Activated T-helper 1 cell treated with anti-CD3 and anti-CD28 coated beads, Interleukin-12 subunit alpha, Interleukin-12 subunit beta, Interleukin-2, Interleukin-4 antibody, amounts not matched to agents 30 ng/mL and 10 ng/mL and 1 ng/mL, durations not matched to agents 14 hours and 24 hours and 36 hours (primary cell): ENCODE measurements at regions not wholly inside any gene's neighbourhood (a gene's known extent, or its start where the extent isn't known, plus 50 kb on each side); places are given as distances from the start of the nearest gene placed in this dataset.

Experiments used
- DNase-seq: peaks from one replicate; pipeline ENCODE4 v3.0.0; 2021; ENCODE audit warnings: low spot score
- H3K27ac Mint-ChIP-seq: one replicate; pipeline ENCODE4 v1.8.0; 2021; ENCODE audit warnings: mild to moderate bottlenecking, mixed read lengths
- H3K27me3 Mint-ChIP-seq: one replicate; pipeline ENCODE4 v1.8.0; 2022; ENCODE audit warnings: mild to moderate bottlenecking, moderate library complexity, mixed read lengths; ENCODE audit not compliant: insufficient read depth
- H3K36me3 Mint-ChIP-seq: one replicate; pipeline ENCODE4 v1.8.0; 2021; ENCODE audit warnings: low read depth, mixed read lengths
- H3K4me1 Mint-ChIP-seq: one replicate; pipeline ENCODE4 v1.8.0; 2021; ENCODE audit warnings: low read depth, mixed read lengths
- H3K4me3 Mint-ChIP-seq: one replicate; pipeline ENCODE4 v1.8.0; 2021; ENCODE audit warnings: mild to moderate bottlenecking, moderate library complexity, mixed read lengths
- H3K9me3 Mint-ChIP-seq: one replicate; pipeline ENCODE4 v1.8.0; 2021; ENCODE audit warnings: mixed read lengths
- intact Hi-C: fragments of 100-400 bp; cut with micrococcal nuclease; formaldehyde crosslinking; loops from one replicate; pipeline ENCODE4 v1.15.1; 2024

DNA sequence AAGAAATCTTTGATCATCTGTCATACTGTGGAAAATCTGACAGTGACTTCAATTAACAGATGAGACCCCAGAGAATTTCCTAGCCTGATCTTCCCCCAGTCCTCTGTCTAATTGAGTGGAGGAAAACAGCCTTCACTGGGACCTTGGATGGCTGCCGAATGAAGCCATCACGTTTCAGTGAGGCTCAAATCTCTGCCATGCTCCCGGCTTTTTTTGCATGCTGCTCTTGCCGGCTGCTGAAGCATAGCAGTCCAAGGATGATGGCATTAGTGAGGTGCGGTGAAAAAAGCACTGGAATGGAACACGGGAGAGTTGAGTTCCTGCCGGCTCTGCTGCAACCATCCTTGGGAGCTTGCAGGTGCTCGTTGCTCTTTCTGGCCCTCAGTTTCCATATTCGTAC, 430.5 kb downstream of the SLC4A3 start:
- H3K36me3 Mint-ChIP-seq: no peaks in the 10 kb centered on the region
- H3K9me3 Mint-ChIP-seq: no peaks in the 10 kb centered on the region
- H3K4me3 Mint-ChIP-seq: no peak overlapping the region
- no peaks in the 10 kb centered on the region for H3K4me1 Mint-ChIP-seq
- DNase-seq: no peak
- intact Hi-C loops: no loop called here
- H3K27me3 Mint-ChIP-seq: no peaks in the 10 kb centered on the region
- no peak overlapping the region for H3K27ac Mint-ChIP-seq

DNA sequence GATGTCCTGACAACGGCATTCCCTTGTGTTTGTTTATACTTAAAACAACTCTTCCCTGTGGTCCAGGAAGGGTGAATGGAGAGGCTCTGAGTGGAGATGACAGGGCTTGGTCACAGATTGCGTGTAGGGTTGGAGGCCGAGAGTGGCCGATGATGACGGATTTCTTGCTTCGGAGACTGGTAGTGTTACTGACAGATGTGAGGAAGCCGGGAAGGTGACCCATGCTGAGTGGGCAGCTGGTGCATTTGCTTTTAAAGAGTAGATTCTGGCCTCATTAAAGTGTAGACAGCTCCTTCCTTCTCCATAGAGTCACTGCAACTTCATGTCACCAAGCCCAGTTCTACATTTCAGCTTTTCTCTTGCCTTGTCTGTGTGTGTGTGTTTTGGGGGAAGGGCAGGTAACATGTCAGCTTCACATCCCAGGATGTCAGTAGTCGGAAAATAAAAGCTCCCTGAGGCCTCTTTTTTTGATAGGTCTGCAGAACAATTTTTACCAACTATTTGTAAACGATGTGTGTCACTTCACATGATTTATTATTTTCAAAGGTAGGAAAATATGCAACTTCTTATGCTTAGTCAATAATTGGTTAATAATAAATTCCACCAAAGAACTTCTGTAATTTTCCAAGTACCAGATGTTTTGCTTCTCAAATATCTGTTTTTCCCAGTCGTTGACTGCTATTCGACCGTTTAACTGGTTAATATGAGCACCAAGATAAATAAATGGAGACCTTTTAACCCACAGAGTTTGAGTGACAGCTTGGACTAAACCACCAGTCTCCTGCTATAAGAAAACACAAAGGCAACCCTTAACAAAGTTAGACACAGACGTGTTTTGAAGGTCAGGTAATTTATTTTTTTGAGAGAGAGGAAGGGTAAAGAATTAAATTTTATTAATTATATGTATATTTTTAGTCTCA, 436.9 kb downstream of the SLC4A3 start:
- no peak overlapping the region for H3K27ac Mint-ChIP-seq
- no peak for DNase-seq
- intact Hi-C loops: no loop called here
- H3K27me3 Mint-ChIP-seq: no peaks in the 10 kb centered on the region
- no peaks in the 10 kb centered on the region for H3K36me3 Mint-ChIP-seq
- H3K4me1 Mint-ChIP-seq: no peaks in the 10 kb centered on the region
- no peaks in the 10 kb centered on the region for H3K9me3 Mint-ChIP-seq
- no peak overlapping the region for H3K4me3 Mint-ChIP-seq

DNA sequence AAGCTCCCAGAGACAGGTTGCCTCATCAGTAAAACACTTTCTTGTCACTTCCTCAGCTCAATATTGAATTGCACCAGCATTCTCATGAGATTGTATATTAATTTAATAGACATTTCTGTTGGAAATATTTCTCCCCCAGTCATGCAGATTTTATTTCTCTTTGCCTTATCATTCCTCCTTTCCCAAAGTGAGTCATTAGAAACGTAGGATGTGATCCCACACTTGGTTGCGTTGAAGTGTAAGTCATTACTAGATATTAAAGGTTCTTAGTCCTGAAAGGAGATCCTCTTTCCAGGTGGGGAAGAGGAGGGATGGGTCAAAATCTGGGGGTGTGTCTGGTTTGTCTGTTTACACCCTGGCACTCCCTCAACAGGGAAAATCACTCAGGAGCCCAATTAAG, 438.2 kb downstream of the SLC4A3 start:
- Mint-ChIP-seq H3K4me3 (no peak overlapping the region), H3K4me1 (no peaks in the 10 kb centered on the region), H3K36me3 (no peaks in the 10 kb centered on the region), H3K27me3 (no peaks in the 10 kb centered on the region), H3K27ac (no peak overlapping the region), H3K9me3 (no peaks in the 10 kb centered on the region)
- DNase-seq: no peak
- intact Hi-C loops: no loop called here

DNA sequence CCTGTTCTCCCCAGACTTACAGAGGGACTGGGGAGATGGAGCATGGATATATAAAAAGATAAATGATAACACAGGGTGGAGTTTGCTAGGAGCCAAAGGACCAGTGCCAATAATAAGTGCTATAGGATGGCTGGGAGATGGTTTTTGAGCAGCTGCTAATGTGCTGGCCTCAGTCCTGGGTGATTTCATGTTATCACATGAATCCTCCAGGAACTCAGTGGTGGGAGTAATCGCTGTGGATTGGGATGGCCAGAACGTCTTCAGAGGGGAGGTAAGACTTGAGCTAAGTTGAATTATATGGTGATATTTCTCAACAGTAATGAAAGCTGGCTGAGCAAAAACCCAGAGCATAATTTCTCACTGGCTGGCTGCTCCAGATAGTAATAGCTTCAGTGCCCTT, 441.4 kb downstream of the SLC4A3 start:
- Mint-ChIP-seq H3K9me3 (no peaks in the 10 kb centered on the region), H3K4me3 (no peak overlapping the region), H3K27ac (no peak overlapping the region), H3K36me3 (no peaks in the 10 kb centered on the region), H3K4me1 (no peaks in the 10 kb centered on the region), H3K27me3 (no peaks in the 10 kb centered on the region)
- intact Hi-C loops: no loop called here
- no peak for DNase-seq

DNA sequence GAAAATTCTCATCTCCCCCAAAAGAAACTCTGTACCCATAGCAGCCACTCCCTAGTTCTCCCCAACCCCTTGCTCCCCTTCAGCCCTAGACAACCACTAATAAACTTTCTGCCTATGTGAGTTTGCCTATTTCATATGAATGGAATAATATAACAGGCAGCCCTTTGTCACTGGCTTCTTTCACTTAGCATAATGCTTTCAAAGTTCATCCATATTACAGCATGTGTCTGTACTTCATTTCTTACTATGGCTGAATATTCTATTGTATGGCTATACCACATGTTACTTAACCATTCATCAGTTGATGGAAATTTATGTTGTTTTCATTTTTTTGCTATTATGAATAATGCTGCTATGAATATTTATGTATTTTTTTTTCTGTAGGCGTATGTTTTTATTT, 442.9 kb downstream of the SLC4A3 start:
- Mint-ChIP-seq H3K4me3 (no peak overlapping the region), H3K27me3 (no peaks in the 10 kb centered on the region), H3K27ac (no peak overlapping the region), H3K36me3 (no peaks in the 10 kb centered on the region), H3K4me1 (no peaks in the 10 kb centered on the region), H3K9me3 (no peaks in the 10 kb centered on the region)
- DNase-seq: no peak
- intact Hi-C loops: no loop called here

DNA sequence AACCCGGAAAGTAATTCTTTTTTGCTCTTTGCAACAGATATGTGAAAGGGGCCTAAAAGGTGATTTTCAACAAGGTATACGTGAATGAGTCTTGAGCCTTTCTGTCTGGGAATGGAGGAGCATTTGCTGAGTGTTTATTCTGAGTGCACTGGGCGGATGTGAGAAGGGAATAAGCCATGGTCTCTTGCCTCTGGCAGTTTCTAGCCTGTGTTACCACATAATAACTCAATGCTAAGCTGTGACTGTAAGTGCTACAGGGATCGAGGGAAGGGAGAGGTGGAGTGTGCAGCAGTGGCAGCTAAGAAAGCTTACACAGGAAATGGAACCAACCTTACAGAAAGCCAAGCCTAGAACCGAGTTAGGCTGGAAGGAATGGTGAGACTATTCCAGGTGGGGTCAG, 444.3 kb downstream of the SLC4A3 start:
- Mint-ChIP-seq H3K4me1 (no peaks in the 10 kb centered on the region), H3K36me3 (no peaks in the 10 kb centered on the region), H3K27ac (no peak overlapping the region), H3K27me3 (no peaks in the 10 kb centered on the region), H3K4me3 (no peak overlapping the region), H3K9me3 (no peaks in the 10 kb centered on the region)
- intact Hi-C loops: no loop called here
- DNase-seq: no peak

DNA sequence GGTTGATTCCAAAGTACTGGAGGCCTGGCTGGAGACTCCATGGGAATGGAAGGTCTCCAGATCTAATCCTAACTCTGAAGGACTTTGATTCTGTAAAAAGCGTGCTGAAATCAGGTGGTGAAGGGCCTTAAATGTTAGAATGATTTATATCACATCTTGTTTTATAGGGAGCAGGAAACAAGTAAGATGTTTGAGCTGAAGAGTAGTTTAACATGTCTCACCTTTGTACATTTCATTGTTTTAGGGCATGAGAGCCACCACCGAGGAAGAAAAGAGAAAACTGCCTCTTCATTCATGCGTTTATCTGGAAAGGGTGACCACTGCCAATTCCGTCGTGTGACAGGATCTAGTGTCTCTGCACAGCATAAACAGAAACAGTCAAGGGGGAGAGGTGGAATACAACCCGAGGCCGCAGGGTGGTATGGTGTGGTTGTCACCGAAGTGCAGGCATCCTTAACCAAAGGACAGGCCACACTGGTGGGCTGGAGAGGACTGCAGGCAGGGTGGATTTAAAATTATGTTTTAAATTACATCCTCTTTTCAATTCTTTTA, 445.3 kb downstream of the SLC4A3 start:
- Mint-ChIP-seq H3K36me3 (no peaks in the 10 kb centered on the region), H3K4me1 (no peaks in the 10 kb centered on the region), H3K27me3 (no peaks in the 10 kb centered on the region), H3K27ac (no peak overlapping the region), H3K4me3 (no peak overlapping the region), H3K9me3 (no peaks in the 10 kb centered on the region)
- DNase-seq: no peak
- intact Hi-C loops: no loop called here

DNA sequence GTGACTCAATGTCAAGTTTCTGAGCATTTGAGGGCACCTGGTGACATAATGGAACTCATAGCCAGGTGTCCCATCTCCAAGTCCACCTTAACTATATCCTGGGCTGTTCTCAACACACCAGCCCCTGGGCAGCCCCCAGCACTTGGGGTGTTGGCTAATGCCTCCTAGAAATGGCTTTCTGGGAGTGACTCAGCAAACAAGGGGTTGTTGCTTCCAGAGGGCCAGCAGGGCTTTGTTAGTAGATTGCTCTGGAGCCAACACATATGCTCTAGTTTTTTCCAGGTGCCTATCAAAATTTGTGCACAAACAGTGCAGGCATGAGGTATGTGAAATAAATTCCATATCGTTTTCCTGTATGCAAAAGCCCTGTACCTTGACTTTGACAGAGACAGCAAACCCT, 448.4 kb downstream of the SLC4A3 start:
- intact Hi-C loops: no loop called here
- DNase-seq: no peak
- no peak overlapping the region for H3K27ac Mint-ChIP-seq
- H3K9me3 Mint-ChIP-seq: no peaks in the 10 kb centered on the region
- H3K36me3 Mint-ChIP-seq: no peaks in the 10 kb centered on the region
- no peaks in the 10 kb centered on the region for H3K4me1 Mint-ChIP-seq
- H3K4me3 Mint-ChIP-seq: no peak overlapping the region
- H3K27me3 Mint-ChIP-seq: no peaks in the 10 kb centered on the region

DNA sequence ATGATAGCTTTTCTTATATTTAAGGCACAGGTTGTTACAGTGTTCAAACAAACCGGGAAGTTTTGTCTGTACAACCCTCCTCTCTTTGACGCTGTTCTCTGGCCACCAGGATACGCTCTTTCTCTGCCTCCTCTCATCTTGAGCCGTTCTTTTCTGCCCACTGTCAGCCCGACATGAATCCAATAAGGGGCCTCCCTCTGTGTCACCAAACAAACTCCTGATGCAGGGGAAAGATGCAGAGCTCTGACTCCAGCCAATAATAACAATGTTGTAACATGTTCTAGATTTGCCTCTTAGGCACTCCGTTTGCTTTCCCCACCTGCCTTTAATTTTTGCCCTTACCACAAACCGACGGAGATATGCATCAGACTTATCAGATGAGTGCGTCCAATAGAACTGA, 449.3 kb downstream of the SLC4A3 start:
- no peaks in the 10 kb centered on the region for H3K36me3 Mint-ChIP-seq
- no peak for DNase-seq
- intact Hi-C loops: no loop called here
- no peaks in the 10 kb centered on the region for H3K4me1 Mint-ChIP-seq
- H3K4me3 Mint-ChIP-seq: no peak overlapping the region
- no peak overlapping the region for H3K27ac Mint-ChIP-seq
- no peaks in the 10 kb centered on the region for H3K9me3 Mint-ChIP-seq
- no peaks in the 10 kb centered on the region for H3K27me3 Mint-ChIP-seq

DNA sequence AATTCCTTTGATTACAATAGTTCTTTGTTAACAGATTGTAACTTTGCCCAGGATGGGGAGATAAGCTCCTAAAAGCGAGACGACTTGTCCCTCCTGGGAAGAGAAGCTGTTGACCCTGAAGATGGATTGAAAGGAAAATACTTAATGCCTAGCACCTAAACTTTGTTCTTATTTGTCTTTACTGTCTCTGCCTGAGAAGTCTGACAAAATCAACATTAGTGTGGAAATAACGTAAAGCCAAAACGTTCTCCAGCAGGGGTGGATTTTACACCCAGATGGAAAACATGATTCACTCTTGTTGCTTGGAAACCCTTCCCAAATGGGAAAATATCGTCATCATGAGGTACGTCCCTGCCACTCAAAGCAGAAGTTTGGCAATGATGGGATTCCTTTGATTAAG, 450.1 kb downstream of the SLC4A3 start:
- no peak overlapping the region for H3K4me3 Mint-ChIP-seq
- no peaks in the 10 kb centered on the region for H3K36me3 Mint-ChIP-seq

DNA sequence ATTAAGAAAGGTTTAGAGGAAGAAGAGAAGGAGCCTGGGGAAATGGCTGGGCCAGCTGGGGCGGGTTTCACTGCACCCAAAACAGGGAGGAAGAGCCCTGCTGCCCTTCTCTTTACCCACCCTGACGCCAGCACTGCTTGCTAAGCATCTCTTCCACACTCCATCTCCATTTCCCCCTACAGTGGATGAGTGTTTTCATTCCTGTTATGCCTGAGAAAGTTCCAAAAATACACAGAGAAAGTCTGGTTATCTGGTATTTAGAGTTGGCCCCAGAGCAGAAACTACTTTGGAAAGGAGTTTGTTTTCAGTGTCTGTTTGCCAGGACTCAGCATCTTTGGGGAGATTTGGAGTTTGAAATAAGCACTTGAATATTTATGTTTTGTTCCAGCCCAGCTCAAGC, 451.0 kb downstream of the SLC4A3 start:
- Mint-ChIP-seq H3K27me3 (no peaks in the 10 kb centered on the region), H3K4me3 (no peak overlapping the region), H3K27ac (no peak overlapping the region), H3K4me1 (no peaks in the 10 kb centered on the region), H3K36me3 (no peaks in the 10 kb centered on the region), H3K9me3 (no peaks in the 10 kb centered on the region)
- intact Hi-C loops: no loop called here
- no peak for DNase-seq

More for the DNA sequence above, 450.1 kb downstream of the SLC4A3 start:
- DNase-seq: no peak
- no peaks in the 10 kb centered on the region for H3K27me3 Mint-ChIP-seq
- H3K4me1 Mint-ChIP-seq: no peaks in the 10 kb centered on the region
- no peaks in the 10 kb centered on the region for H3K9me3 Mint-ChIP-seq
- no peak overlapping the region for H3K27ac Mint-ChIP-seq
- intact Hi-C loops: no loop called here

DNA sequence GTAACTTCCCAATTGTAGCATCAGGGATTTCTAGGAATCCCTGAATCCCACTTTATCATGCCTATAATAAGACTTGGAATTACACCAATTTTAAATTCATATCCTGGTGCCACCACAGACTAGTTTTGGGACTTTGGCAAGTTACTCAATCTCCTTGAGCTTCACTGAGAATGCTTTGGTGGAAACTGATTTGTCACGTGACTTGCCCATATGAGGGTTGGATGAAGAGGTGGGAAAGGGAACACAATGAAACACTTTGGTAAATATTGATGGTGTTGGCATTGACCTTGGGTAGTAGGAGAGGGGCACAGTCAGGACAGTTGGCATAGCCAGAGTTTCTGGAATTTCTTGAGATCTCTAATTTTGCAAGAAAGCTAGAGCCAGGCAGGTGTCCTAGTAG, 452.2 kb downstream of the SLC4A3 start:
- Mint-ChIP-seq H3K4me1 (no peaks in the 10 kb centered on the region), H3K27ac (no peak overlapping the region), H3K36me3 (no peaks in the 10 kb centered on the region), H3K9me3 (no peaks in the 10 kb centered on the region), H3K4me3 (no peak overlapping the region), H3K27me3 (no peaks in the 10 kb centered on the region)
- no peak for DNase-seq
- intact Hi-C loops: no loop called here

DNA sequence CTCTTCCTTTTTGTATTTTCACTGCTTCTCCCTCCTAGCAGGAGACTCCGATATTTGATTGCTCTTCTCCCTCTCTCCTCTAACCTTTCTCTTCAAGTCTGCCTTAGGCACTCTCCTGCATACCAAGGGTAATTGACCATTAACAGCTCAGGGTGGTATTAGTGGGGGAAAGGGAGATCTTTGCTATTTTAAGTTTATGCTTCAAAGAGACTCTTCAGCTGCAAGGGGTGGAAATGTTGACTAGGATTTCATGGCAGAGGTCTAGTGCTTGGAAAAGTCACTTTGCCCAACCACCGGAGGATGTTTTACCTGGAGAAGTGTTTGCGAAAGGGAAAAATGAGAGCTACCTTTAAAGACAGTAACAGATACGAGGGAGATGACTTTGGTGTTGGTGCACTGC, 453.7 kb downstream of the SLC4A3 start:
- Mint-ChIP-seq H3K9me3 (no peaks in the 10 kb centered on the region), H3K27me3 (no peaks in the 10 kb centered on the region), H3K27ac (no peak overlapping the region), H3K36me3 (no peaks in the 10 kb centered on the region), H3K4me3 (no peak overlapping the region), H3K4me1 (no peaks in the 10 kb centered on the region)
- intact Hi-C loops: no loop called here
- no peak for DNase-seq

DNA sequence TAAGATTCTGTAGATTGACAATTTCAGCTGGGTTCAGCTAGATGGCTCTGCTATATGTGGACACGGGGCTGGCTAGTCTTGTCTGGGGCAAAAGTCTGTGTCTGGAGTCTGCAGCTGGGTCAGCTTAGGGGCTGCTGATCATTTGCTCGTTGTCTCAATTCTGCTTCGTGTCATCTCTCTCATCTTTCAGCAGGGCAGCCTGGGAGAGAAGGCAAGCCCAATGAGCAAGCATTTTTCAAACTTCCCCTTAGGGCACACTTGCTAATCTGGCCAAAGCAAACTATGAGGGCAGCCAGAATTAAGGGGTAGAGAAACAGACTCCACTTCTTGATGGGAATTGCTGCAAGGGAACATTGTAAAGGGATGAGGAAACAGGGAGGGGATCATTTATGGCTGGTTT, 462.6 kb downstream of the SLC4A3 start:
- intact Hi-C loops: no loop called here
- H3K27me3 Mint-ChIP-seq: no peaks in the 10 kb centered on the region
- H3K27ac Mint-ChIP-seq: no peak overlapping the region
- no peaks in the 10 kb centered on the region for H3K36me3 Mint-ChIP-seq
- no peak for DNase-seq
- no peaks in the 10 kb centered on the region for H3K9me3 Mint-ChIP-seq
- H3K4me1 Mint-ChIP-seq: no peaks in the 10 kb centered on the region
- no peak overlapping the region for H3K4me3 Mint-ChIP-seq
